T-helper 22 cell (primary cell): ENCODE measurements at regions not wholly inside any gene's neighbourhood (a gene's known extent, or its start where the extent isn't known, plus 50 kb on each side); places are given as distances from the start of the nearest gene placed in this dataset.
"Not testable (repeated sequence)": the region's sequence is repeated elsewhere in the genome, so short reads cannot be mapped to it uniquely, and the experiment has no call there.

ENCODE experiments used
- DNase-seq: peaks from one replicate; pipeline ENCODE4 v3.0.0-alpha.2; 2020; ENCODE audit warnings: low read depth

GRCh38 chr9:75459311-75459710 lies 371.0 kb downstream of the OSTF1 start:
- DNase-seq = not testable (repeated sequence)

GRCh38 chr9:75461183-75461582 lies 372.9 kb downstream of the OSTF1 start:
- no peak for DNase-seq

GRCh38 chr9:75462866-75463265 lies 374.6 kb downstream of the OSTF1 start:
- DNase-seq = no peak

- no peak for DNase-seq
These were observed 375.6 kb downstream of the OSTF1 start for GRCh38 chr9:75463871-75464270.

GRCh38 chr9:75464726-75465125 lies 376.4 kb downstream of the OSTF1 start:
- no peak for DNase-seq

- DNase-seq = no peak
These were observed 378.8 kb downstream of the OSTF1 start for GRCh38 chr9:75467142-75467541.

- no peak for DNase-seq
These were observed 383.3 kb downstream of the OSTF1 start for GRCh38 chr9:75471549-75472114.

GRCh38 chr9:75482566-75482965 lies 394.3 kb downstream of the OSTF1 start:
- DNase-seq = no peak

- DNase-seq = no peak
These were observed 395.3 kb downstream of the OSTF1 start for GRCh38 chr9:75483636-75484035.

- DNase-seq = no peak
These were observed 399.8 kb downstream of the OSTF1 start for GRCh38 chr9:75487856-75488718.

- DNase-seq = no peak
These were observed 400.4 kb downstream of the OSTF1 start for GRCh38 chr9:75488719-75489110.

- no peak for DNase-seq
These were observed 400.1 kb upstream of the PCSK5 start for GRCh38 chr9:75490326-75490725.

- no peak for DNase-seq
These were observed 398.9 kb upstream of the PCSK5 start for GRCh38 chr9:75491533-75491932.

- DNase-seq = no peak
These were observed 390.7 kb upstream of the PCSK5 start for GRCh38 chr9:75499812-75500211.

- DNase-seq = no peak
These were observed 390.0 kb upstream of the PCSK5 start for GRCh38 chr9:75500479-75500878.

- DNase-seq = not testable (repeated sequence)
These were observed 389.5 kb upstream of the PCSK5 start for GRCh38 chr9:75500940-75501339.

- DNase-seq = no peak
These were observed 385.8 kb upstream of the PCSK5 start for GRCh38 chr9:75504721-75505120.

- no peak for DNase-seq
These were observed 384.8 kb upstream of the PCSK5 start for GRCh38 chr9:75505654-75506053.

- no peak for DNase-seq
These were observed 361.0 kb upstream of the PCSK5 start for GRCh38 chr9:75529463-75529862.

- DNase-seq = no peak
These were observed 358.9 kb upstream of the PCSK5 start for GRCh38 chr9:75531588-75531987.

GRCh38 chr9:75532233-75533050 lies 358.0 kb upstream of the PCSK5 start:
- DNase-seq = no peak

GRCh38 chr9:75539523-75539922 lies 350.9 kb upstream of the PCSK5 start:
- DNase-seq = no peak

GRCh38 chr9:75540185-75540584 lies 350.3 kb upstream of the PCSK5 start:
- no peak for DNase-seq
